ENCODE measurements at regions not wholly inside any gene's neighbourhood (a gene's known extent, or its start where the extent isn't known, plus 50 kb on each side); places are given as distances from the start of the nearest gene placed in this dataset.
A peak's percentile ranks its signal among the peaks of the same experiment; 100 is the strongest.

DNA sequence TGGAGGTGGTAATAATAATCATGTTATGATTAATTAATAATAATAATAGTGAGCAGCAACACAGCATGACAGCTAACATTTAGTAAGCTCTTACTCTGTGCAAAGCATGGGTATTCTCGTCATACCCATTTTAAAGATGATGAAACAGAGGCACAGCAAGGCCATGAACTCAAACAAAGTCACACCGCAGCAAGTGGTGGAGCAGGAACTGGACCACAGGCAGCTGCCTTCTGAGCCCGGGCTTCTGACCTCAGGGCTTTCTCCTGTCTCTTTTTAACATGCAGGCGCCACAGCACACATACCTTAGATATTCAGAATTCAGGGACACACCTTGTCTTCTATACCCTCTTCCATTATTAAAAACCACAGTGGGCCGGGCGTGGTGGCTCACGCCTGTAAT is 50.7 kb upstream of the SPATA12 start:
- H3K4me3 ChIP-seq (ENCODE audit: low read depth, low read length) = no peak overlapping the region
- no peak for TF ChIP-seq CTCF (IDR thresholded peaks at IDR 0.05; ENCODE audit: insufficient read depth, low read depth, low read length)
- CTCF ChIA-PET = interaction anchor here (0.6 to 7.4 kb wide), 2 partner anchors 13 to 18 kb away, joined by 3 to 53 read pairs; no protein-coding TSS in a partner anchor
- H3K27me3 ChIP-seq (ENCODE audit: control insufficient read depth, insufficient read depth, low read length) = no peaks in the 10 kb centered on the region; the same call in 1 of the 2 replicates
- no peak for DNase-seq (ENCODE audit: low read depth)
- POLR2A ChIA-PET = no interaction called here
- H3K36me3 ChIP-seq (ENCODE audit: control insufficient read depth, insufficient read depth, low read length) = no peaks in the 10 kb centered on the region

DNA sequence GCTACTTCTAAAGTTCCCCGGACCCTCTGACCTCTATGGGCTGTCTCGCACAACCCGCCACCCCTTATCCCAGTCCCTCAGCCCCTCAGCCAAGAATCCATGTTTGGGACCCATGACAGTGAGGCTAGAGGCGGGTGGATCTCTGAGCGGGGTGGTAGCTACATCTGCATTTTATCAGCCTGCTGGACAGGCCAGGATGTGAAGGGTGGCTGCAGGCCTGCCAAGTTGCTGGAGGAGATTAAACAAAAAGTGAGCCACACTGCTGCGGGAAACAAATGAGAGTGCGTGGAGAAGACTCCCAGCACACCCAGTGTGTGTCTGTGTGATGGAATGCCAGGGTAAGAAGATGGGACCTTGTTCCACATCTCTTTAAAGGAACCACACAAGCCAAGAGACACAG is 51.1 kb upstream of the SPATA12 start:
- no peak for TF ChIP-seq CTCF (IDR thresholded peaks at IDR 0.05; ENCODE audit: insufficient read depth, low read depth, low read length)
- H3K27me3 ChIP-seq (ENCODE audit: control insufficient read depth, insufficient read depth, low read length) = no peaks in the 10 kb centered on the region; the same call in 1 of the 2 replicates
- ChIA-PET CTCF (interaction anchor here (7.4 kb wide), 1 partner anchor 12 kb away, joined by 53 read pairs; no protein-coding TSS in a partner anchor), POLR2A (no interaction called here)
- no peak for DNase-seq (ENCODE audit: low read depth)
- H3K4me3 ChIP-seq (ENCODE audit: low read depth, low read length) = no peak overlapping the region
- no peaks in the 10 kb centered on the region for H3K36me3 ChIP-seq (ENCODE audit: control insufficient read depth, insufficient read depth, low read length)

- H3K36me3 ChIP-seq (ENCODE audit: control insufficient read depth, insufficient read depth, low read length) = no peaks in the 10 kb centered on the region
- H3K4me3 ChIP-seq (ENCODE audit: low read depth, low read length) = no peak overlapping the region
- POLR2A ChIA-PET = interaction anchor here (0.6 kb wide), 1 partner anchor 101 kb away, joined by 11 read pairs; no protein-coding TSS in a partner anchor
- no peak for DNase-seq (ENCODE audit: low read depth)
- TF ChIP-seq CTCF (IDR thresholded peaks at IDR 0.05; ENCODE audit: insufficient read depth, low read depth, low read length) = no peak
- CTCF ChIA-PET = interaction anchor here (1.0 to 7.4 kb wide), 3 partner anchors 11 to 19 kb away, joined by 3 to 53 read pairs (median 13); no protein-coding TSS in a partner anchor
- no peaks in the 10 kb centered on the region; the same call in 1 of the 2 replicates for H3K27me3 ChIP-seq (ENCODE audit: control insufficient read depth, insufficient read depth, low read length)
These were observed 52.7 kb upstream of the SPATA12 start for GRCh38 chr3:57007521-57008460.

GRCh38 chr3:57006949-57007419 is 53.5 kb upstream of the SPATA12 start:
- DNase-seq (ENCODE audit: low read depth) = no peak
- no peaks in the 10 kb centered on the region; the same call in 1 of the 2 replicates for H3K27me3 ChIP-seq (ENCODE audit: control insufficient read depth, insufficient read depth, low read length)
- POLR2A ChIA-PET = no interaction called here
- H3K4me3 ChIP-seq (ENCODE audit: low read depth, low read length) = no peak overlapping the region
- TF ChIP-seq CTCF (IDR thresholded peaks at IDR 0.05; ENCODE audit: insufficient read depth, low read depth, low read length) = peak; percentile 30; the same call in 1 of the 2 replicates
- CTCF ChIA-PET = interaction anchor here (2.5 to 7.4 kb wide), 2 partner anchors 10 to 18 kb away, joined by 13 to 53 read pairs; no protein-coding TSS in a partner anchor
- no peaks in the 10 kb centered on the region for H3K36me3 ChIP-seq (ENCODE audit: control insufficient read depth, insufficient read depth, low read length)

DNA sequence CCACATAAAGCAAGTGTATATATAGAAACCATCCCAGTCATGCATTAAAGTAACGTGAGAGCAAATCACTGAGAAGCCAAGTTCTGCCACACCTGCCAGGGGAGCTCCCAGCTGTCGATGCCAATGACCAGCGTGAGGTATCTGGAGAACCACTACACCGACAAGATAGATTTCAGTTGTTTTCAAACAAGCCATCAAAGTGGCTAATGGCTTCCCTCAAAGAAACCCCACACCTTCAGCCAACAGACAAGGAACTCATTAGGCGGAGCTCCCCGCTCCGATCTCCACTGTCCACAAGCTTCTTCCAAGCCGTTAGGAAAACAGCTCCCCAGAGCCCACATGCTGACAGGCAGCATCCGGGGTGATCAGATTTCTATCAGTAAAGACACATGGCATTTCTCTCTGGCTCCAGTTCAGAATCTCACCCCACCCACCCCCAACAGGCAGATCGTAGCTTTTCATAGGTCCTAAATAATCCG is 54.2 kb upstream of the SPATA12 start:
- ChIA-PET CTCF (interaction anchor here (7.4 kb wide), 1 partner anchor 9 kb away, joined by 53 read pairs; no protein-coding TSS in a partner anchor), POLR2A (no interaction called here)
- no peaks in the 10 kb centered on the region; the same call in 1 of the 2 replicates for H3K27me3 ChIP-seq (ENCODE audit: control insufficient read depth, insufficient read depth, low read length)
- no peak for DNase-seq (ENCODE audit: low read depth)
- no peaks in the 10 kb centered on the region for H3K36me3 ChIP-seq (ENCODE audit: control insufficient read depth, insufficient read depth, low read length)
- TF ChIP-seq CTCF (IDR thresholded peaks at IDR 0.05; ENCODE audit: insufficient read depth, low read depth, low read length) = no peak
- H3K4me3 ChIP-seq (ENCODE audit: low read depth, low read length) = no peak overlapping the region
